NCI-H524 (cell line): ENCODE measurements at regions not wholly inside any gene's neighbourhood (a gene's known extent, or its start where the extent isn't known, plus 50 kb on each side); places are given as distances from the start of the nearest gene placed in this dataset.

Experiments used
- DNase-seq, 2 experiments: peaks; one replicate each; lab custom pipeline; 2025; lab: John Stamatoyannopoulos, UW

DNA sequence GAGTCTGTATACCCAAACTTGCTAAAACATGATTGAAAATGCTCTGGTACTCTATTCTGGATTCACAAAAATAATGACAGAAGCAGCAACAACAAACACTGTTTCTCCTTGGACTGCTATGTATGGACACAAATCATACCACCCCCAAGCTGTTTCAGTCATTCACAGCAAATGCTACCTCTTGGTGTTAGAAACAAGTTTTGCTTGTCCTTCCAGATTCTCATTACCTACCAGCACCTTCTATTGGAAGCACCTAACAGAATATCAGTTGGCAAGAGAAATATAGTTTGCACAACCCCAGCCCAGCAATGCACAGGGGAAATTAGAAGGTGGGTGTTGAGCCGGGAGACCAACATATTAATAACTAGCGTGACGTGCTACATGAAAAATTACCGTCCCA, 1950.9 kb downstream of the C4orf33 start:
- DNase-seq, result no peak

DNA sequence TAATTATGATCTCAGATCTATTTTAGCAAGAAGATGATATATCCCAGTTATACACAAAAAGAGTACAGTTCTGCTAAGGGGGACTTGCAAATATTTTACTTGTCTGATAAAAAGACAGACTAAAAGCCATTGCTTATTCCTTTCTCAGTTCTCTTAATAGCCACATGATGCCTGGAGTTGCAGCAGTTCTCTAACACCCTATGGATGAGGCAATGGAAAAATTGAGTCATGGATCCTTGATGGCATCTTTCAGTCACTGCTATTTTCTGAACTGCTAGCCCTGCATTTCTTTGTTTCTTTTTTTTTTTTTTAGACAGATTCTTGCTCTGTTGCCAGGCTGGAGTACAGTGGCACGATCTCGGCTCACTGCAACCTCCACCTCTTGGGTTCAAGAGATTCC, 1956.7 kb downstream of the C4orf33 start:
- no peak for DNase-seq

DNA sequence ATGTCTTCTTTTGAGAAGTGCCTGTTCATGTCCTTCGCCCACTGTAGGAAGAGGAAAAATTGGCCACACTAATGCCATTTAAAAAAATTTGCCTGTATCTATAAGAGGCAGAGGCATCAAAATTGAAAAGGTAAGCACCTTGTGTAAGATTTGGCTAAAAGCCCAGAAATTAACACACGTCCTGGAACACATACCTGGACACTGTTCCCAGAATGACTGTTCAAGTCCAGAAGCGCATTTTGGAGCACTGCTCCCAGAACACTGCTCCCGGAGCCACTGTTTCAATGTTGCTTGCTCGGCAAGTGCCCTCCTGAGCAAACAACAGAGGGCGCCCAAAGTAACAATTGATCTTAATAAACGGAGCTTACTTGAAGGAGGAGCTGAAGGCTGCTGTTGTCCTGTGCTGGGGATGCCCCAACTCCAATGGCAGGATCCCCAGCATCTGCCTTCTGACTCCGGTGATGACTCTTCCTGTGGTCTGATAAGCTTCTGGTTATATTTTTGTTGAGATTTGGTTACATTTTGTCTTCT, 1958.6 kb downstream of the C4orf33 start:
- no peak for DNase-seq

DNA sequence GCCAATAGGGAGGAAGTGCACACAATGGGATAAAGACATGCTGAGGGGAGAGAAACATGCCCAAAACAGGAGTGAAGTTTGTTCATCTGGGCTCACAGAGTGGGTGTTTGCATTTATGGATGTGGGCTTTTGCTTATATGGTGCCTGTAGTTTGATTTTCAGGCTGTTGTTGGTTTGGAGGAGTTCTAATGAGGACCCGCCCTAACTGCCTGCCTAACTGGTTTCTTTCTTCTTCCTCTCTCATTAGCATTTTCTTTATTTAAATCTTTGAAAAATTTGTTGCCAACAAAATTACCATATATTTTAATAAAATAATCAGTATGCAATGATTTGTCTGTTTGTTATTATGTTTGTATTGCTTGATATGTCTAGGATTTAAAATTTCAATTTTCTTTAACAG, 1965.8 kb downstream of the C4orf33 start:
- DNase-seq, result no peak

DNA sequence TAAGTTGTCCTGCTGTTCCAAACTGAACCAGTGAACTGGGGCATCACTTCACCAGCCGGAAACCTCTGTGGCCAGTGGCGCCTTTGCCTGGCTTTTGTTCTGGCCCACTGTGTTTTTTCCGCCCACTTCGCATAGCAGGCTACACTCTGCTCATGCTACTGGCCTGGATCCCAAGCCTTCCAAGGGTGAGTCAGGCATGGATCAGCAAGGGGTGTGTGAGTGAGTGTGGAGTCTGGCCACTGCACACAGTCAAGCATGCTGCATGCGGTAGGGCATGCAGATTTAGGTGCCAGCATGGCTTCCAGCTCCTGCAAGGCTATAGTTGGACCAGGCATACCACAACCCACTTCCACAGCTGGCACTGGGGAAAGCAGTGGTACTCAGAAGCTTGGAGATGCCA, 1967.9 kb downstream of the C4orf33 start:
- no peak for DNase-seq

DNA sequence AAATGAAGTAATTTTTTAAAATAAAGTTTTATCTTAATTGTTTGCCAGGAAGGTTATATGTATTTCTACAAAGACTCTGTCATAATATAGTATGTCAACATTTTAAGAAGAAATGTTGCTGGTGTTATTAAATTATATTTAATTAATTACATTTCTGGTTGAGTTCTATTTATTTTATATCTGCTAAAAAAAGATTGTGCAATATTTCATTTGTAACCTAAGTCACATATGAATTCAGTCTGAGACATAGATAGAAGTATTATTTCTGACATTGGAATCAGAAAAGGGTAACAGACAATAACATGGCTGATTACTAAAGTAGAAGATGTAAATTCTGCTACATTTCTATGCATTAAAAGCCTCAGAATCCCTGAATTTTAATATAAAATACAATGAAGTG, 1985.1 kb downstream of the C4orf33 start:
- no peak for DNase-seq

DNA sequence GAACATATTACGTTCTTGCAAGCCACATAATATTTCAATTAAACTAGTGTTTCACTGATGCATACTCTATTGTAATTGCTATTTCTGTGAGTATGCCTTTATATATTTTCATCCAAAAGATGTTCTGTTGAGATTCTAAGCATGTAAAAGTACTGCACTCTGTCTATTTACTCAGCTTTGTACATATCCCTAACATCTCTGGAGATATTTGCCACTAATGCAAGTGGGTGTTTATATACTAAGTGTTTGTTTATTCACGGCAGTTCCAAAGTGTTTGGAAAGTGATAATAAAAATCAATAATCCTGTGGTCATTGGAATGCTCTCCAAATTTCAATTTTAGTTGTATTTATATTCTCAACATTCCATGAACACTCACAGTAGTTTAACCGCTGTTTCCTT, 1989.0 kb downstream of the C4orf33 start:
- no peak for DNase-seq

DNA sequence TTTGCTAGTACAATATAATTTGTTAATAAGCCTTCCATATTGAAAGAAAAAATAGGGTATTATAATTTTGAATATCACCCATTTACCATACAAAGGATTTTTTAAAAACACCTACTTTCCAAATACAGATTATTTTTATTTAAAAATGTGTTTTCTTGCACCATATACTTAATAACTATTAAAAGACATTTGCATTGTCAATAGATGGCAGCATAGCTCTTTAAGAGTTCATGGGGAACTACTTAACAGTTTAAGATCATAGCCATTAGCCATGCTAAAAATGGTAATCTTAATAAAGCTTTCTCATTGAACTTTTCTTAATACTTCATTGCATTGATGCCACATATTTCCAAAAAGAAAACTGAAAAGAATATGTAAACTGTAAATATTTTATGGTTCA, 1995.9 kb downstream of the C4orf33 start:
- peak in 1 of 2 experiments; percentile 36 for DNase-seq

DNA sequence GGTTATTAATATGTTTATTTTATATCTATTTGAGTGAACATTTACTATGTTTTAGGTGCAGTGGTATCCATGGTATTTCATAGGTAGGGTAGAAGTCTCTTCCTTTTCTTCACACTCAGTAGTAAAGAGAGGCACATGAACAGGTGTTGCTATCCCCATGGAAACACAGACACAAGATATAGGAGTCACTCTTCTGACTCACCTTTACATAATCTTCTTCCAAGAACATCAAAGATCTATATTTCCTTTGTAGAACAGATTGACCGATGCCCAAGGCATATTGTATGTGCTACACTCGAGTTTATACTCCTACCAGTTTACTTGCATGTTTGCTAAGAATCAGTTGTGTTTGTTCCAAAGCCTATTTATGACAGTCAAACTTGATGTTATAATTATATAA, 1997.4 kb downstream of the C4orf33 start:
- DNase-seq, result peak in 1 of 2 experiments; percentile 8

DNA sequence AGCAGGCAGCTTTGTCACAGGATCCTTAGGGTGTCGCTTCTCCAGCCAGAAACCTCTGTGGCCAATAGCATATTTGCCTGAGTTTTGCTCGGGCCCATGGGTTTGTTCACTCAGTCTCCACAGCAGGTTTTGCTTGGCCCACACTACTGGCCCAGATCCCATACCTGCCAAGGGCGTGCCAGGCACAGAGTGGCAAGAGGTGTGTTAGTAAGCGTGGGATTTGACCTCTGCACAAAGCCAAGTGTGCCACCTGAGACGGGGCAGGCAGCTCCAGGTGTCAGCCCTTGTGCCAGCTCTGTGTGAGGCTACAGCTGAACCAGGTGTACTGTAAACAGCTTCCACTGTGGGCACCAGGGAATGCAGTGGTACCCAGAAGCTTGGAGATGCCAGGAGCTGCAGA, 2003.0 kb downstream of the C4orf33 start:
- DNase-seq, result no peak

DNA sequence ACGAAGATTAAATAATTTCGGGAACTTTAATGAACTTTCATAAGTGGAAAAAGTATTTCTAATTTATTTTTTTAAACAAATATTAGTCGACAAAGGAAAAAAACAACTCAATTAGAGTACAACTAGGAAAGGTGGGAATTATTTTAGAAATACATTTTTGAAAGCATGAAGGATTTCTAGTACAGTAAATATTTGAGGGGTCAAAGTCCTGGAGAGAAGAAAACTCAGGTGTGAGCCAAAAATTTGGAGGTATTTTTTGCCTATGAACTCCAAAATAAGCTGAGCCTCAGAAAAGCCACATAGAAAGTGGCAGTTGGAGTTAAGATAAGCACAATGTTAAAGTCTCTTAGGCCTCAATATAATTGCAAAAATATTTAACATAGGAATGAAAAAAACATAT, 2017.3 kb downstream of the C4orf33 start:
- no peak for DNase-seq

DNA sequence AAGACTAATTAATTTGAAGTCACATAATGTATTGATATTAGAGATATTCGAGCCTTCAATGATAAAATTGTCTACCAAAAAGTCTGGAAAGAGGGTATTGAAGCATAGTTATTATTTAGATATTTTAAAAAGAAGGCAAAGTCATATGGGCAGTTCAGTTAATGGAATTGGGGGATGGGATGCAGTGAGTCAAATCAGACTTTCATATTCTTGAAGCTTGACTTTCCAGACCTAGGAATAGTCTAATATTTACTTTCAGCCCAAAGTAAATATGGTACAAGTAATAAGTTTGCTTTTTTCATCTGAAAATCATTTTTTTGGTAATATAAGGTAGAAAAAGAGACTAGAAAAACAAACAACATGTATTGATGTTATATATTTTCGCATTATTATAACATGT, 2017.8 kb downstream of the C4orf33 start:
- no peak for DNase-seq

DNA sequence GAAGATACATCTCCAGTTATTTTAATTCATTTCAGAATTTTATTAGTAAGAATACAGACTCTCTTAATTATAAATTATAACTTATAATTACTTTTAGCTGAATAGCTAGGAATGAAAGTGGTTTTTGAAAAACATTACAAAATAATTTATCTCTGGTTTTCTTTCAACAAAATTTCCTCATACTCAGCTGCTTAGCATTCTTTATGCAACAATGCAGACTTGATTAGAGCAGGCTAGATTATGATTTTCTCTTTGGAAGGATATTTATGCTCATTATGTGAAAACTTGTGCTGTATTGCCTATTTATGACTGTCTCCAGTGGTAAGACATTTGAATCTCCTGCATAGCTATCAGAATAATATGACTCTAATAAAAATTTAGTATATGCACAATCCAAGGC, 2023.7 kb downstream of the C4orf33 start:
- DNase-seq, result no peak

DNA sequence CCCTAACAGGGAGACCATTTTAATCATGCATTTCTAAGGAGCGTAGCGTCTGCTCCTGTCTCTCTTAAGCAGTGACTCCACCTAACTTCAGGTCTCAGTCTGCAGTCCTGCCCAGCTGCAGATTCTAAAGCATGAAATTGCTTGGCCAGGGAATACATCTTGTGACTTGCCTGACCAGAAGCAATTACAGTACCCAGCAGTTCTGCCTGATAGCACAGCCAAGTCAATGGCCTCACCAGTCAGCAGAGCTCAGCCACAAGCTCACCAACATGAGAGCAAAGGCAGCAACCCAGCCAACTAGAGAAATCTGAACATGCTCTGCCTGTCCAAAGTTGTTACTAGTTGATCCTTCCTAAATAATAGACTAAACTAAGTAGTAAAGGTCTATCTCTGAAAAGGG, 2011.9 kb upstream of the PCDH10 start:
- DNase-seq, result no peak

DNA sequence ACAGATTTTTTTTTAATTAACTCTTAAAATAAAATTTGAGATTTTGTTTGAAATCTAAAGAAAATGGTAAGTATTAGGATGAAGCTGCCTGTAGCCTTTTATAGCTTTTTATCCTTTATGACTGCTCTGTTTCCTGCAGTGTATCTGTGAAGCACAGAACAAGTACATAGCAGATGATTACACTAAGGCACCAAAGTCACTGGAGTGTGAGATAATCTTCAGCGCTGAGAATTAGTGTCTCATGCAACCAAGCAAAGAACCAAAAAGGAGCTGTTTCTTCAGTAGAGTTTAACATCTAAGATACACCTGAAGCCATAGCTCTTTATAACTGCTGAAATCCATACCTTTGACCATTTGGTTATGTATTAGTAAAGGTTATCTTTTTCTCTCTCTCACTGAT, 1989.8 kb upstream of the PCDH10 start:
- DNase-seq, result no peak

DNA sequence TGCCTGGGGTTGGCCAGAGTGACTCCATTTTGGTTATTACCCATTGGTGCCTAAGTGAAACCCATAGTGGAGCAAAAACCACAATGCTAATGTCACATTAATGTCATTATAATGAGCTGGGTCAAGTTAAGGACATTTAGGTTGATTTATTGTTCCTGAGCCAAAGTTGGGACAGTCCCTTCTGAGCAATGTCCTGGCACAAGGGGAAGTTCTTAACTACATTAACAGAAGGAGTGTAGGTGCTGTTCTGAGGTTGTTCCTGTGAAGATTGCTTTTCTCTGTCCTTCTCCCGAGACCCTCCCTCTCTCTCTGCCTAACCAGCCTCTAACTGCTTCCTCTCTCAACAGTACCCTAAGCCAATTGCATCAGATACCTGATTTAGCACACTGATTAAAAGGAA, 1956.8 kb upstream of the PCDH10 start:
- no peak for DNase-seq

DNA sequence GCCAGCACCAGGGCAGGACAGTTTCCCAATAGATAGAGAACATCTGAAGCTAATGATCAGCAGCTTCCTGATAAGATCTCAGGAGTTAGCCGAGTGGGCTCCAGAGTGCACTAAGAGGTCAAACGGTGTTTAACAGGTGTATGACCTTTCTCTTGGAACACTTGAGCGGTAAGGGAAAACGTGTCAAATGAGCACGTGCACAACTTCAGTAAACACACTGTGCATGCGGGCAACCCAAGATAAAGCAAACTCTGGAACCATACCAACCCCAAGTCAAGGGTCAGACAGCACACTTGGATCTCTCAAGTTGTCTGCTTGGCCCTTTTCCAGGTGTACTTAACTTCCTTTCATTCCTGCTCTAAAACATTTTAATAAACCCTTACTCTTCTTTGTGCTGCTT, 1941.5 kb upstream of the PCDH10 start:
- no peak for DNase-seq

DNA sequence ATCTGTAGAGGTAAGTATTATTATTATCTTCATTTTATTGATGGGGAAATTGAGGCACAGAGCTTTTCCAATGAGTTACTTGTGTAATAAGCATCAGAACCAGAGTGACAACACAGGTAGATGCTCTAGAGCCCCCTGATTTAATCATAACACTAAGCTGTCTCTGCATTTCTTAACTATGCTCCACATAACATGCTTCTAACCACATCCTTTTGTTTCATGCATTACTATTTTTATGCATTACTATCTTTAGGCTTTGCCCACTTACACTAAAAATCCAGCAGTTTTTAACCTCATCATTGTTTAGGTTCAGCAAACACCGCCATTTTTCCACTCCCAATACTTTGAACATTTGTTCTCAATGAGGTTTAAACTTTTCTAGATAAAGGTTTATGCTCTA, 1900.8 kb upstream of the PCDH10 start:
- no peak for DNase-seq

DNA sequence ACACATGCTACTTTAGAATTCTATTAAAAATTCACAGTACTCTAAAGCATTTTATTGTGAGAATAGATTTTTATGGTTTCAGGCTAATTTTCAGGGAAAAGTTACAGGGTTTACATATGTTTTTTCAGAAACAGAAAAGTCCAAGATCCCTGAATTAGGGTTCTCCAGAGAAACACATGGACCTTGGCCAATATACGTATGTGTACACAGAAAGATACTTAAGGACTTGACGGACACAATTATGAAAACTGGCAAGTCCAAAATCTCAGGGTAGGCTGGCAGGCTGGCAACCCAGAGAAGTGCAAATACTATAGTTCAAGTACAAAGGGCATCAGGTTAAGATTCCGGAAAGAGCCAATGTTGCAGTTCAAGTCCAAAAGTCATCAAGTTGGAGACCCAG, 1897.8 kb upstream of the PCDH10 start:
- DNase-seq, result no peak

DNA sequence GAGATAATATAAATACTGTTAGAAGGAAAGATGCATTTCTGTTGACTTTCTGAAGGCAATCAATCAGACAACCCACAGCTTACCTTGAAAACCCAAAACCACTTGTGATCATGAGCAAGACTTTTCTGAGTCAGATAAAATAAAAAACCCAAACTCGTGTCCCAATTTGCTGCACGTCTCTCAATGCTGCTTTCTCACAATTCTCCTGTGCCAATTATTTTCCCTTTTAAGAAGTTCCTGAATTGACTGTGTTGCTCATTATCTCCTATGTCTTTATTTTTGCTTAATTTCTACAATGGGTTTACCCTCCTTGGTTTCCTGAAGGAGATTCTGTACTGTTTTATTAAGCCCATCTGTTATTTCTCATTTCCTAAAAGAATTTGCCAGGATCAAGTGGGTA, 1891.9 kb upstream of the PCDH10 start:
- no peak for DNase-seq

DNA sequence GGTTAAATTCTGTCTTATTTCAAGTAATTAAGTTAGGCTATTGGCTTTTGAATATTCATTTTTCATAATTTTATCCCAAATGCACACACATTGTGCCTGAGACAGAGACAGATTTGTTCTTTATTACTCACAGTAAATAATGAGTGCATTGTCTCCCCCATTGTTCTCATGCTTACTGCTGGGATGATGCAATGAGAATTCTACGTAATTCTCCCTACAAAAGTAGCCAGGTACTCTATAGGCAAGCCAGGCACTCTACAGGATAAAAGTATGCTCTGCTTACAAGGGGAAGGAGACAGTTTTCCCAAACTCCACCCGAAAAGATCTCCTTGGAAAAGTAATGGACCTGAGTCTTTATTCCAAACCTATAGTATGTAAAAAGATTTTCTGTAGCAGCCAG, 1890.7 kb upstream of the PCDH10 start:
- DNase-seq, result no peak

DNA sequence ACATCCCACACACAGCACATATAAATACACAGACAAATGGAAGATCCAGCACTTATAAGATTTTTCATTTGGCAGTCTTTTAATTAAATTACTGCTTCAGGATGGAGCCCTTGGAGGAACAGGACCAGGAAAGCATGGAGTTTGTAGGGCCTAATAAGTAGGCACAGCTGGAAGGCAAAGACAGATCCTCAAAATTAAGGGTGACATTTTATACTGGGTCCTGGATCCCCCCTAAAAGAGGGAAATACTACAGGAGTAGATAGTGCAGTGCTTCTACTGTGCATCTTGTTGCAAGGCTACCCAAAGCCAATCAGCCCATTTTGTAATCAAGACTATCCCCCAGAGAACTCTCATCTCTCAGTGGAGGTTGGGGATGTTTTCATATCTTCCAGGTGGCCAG, 1860.7 kb upstream of the PCDH10 start:
- DNase-seq, result no peak

DNA sequence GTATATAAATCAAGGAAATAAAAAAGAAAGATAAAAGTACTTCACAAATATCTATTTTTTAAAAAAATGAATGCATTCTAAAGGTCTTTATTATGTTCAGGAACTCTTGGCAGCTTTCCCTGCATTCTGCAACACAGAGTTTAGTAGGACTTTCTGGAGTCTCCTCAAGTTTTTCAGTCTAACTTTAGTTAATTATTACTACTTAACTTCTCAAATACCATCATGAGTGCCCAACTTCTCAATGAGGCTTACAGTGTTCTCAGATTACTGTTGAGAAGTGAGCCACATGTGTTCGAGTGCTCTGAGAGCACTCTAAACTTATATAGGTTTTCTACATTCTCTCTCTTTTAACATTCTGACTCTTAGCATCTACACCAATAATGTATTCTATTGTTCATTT, 1852.9 kb upstream of the PCDH10 start:
- peak; percentile 20 to 53 for DNase-seq

DNA sequence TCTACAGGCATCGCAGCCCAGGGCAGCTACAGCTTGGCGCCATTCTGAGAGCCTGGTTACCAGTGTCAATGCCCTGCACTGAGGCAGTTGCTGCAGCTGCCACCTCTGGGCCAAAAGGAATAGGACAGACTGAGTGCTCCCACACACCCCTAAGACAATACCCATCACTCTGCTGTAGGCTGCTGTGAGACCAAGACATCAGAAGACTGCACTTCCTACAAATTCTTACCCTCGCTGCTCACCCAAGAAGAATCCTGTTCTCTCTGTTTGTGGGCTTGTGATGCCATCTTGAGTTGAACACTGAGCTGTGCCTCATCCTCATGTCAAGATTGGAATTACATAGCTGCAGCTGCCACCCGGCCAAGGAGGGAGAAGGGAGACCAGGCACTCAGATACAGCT, 1847.0 kb upstream of the PCDH10 start:
- no peak for DNase-seq

DNA sequence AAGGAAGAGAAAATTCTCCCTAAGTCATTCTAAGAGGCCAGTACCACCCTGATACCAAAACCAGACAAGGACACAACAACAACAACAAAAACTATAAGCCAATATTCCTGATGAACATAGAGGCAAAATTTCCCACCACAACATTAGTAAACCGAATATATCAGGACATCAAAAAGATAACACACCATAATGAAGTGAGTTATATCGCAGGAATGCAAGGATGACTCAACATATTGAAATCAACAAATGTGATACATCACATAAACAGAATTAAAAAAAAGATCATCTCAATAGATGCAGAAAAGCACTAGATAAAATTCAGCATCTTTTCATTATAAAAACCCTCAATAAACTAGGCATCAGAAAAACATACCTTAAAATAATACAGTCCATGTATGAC, 1844.4 kb upstream of the PCDH10 start:
- no peak for DNase-seq
